H9 (cell line): ENCODE measurements at regions not wholly inside any gene's neighbourhood (a gene's known extent, or its start where the extent isn't known, plus 50 kb on each side); places are given as distances from the start of the nearest gene placed in this dataset.

Experiments used
- DNase-seq: peaks from one replicate; pipeline ENCODE4 v3.0.0-alpha.2; 2017
- H2AFZ ChIP-seq: one replicate; pipeline ENCODE4 v1.6.1; 2013; ENCODE audit warnings: mild to moderate bottlenecking, low read length, control low read depth, moderate library complexity
- H2AK5ac ChIP-seq: 2 replicates; pipeline ENCODE4 v1.6.1; 2013; ENCODE audit warnings: low read length, control low read depth, mixed read lengths; ENCODE audit not compliant: insufficient read length
- H2BK120ac ChIP-seq: one replicate; pipeline ENCODE4 v1.6.1; 2013; ENCODE audit warnings: low read depth, mild to moderate bottlenecking, low read length, control low read depth, inconsistent platforms; ENCODE audit not compliant: poor library complexity, severe bottlenecking
- H2BK12ac ChIP-seq: 2 replicates; pipeline ENCODE4 v1.6.1; 2013; ENCODE audit warnings: low read length, control low read depth, mixed read lengths, low read depth; ENCODE audit not compliant: insufficient read length
- H2BK15ac ChIP-seq: 2 replicates; pipeline ENCODE4 v1.6.1; 2013; ENCODE audit warnings: low read depth, low read length, control low read depth
- H2BK20ac ChIP-seq: one replicate; pipeline ENCODE4 v1.6.1; 2013; ENCODE audit warnings: low read depth, mild to moderate bottlenecking, low read length, control low read depth, inconsistent platforms; ENCODE audit not compliant: poor library complexity, severe bottlenecking
- H2BK5ac ChIP-seq: 2 replicates; pipeline ENCODE4 v1.6.1; 2013; ENCODE audit warnings: low read length, control low read depth, mixed read lengths; ENCODE audit not compliant: insufficient read length
- H3K14ac ChIP-seq: 2 replicates; pipeline ENCODE4 v1.6.1; 2013; ENCODE audit warnings: low read length, control low read depth; ENCODE audit not compliant: insufficient read depth
- H3K18ac ChIP-seq: 2 replicates; pipeline ENCODE4 v1.6.1; 2013; ENCODE audit warnings: low read depth, mild to moderate bottlenecking, mixed read lengths, low read length, control low read depth; ENCODE audit not compliant: insufficient read length
- H3K23ac ChIP-seq: 2 replicates; pipeline ENCODE4 v1.6.1; 2013; ENCODE audit warnings: low read length, control low read depth, mixed read lengths, low read depth; ENCODE audit not compliant: insufficient read length
- H3K23me2 ChIP-seq: 2 replicates; pipeline ENCODE4 v1.6.1; 2013; ENCODE audit warnings: low read depth, mild to moderate bottlenecking, mixed read lengths, low read length, control low read depth; ENCODE audit not compliant: insufficient read length, poor library complexity, severe bottlenecking
- H3K27ac ChIP-seq: 2 replicates; pipeline ENCODE4 v1.5.1; 2013; ENCODE audit warnings: low read length, control low read depth, mixed read lengths, low read depth; ENCODE audit not compliant: insufficient read length
- H3K27me3 ChIP-seq: 2 replicates; pipeline ENCODE4 v1.6.1; 2013; ENCODE audit warnings: low read length, control low read depth, inconsistent platforms; ENCODE audit not compliant: insufficient read depth
- H3K4ac ChIP-seq: 2 replicates; pipeline ENCODE4 v1.6.1; 2013; ENCODE audit warnings: low read depth, mild to moderate bottlenecking, control low read depth, inconsistent platforms, low read length, moderate library complexity
- H3K4me1 ChIP-seq: 2 replicates; pipeline ENCODE4 v1.6.1; 2013; ENCODE audit warnings: low read length, control low read depth, inconsistent platforms; ENCODE audit not compliant: insufficient read depth
- H3K4me2 ChIP-seq: 2 replicates; pipeline ENCODE4 v1.6.1; 2013; ENCODE audit warnings: low read length, control low read depth, mixed read lengths; ENCODE audit not compliant: insufficient read length, insufficient read depth
- H3K56ac ChIP-seq: 2 replicates; pipeline ENCODE4 v1.6.1; 2013; ENCODE audit warnings: low read depth, mild to moderate bottlenecking, mixed read lengths, low read length, control low read depth; ENCODE audit not compliant: insufficient read length
- H3K79me1 ChIP-seq: 2 replicates; pipeline ENCODE4 v1.6.1; 2013; ENCODE audit warnings: low read depth, mild to moderate bottlenecking, moderate library complexity, low read length, control low read depth, inconsistent platforms; ENCODE audit not compliant: insufficient read depth, poor library complexity, severe bottlenecking
- H3K79me2 ChIP-seq: 2 replicates; pipeline ENCODE4 v1.6.1; 2013; ENCODE audit warnings: low read length, control low read depth, inconsistent platforms; ENCODE audit not compliant: insufficient read depth
- H3K9ac ChIP-seq: 2 replicates; pipeline ENCODE4 v1.6.1; 2013; ENCODE audit warnings: low read length, control low read depth, mixed read lengths; ENCODE audit not compliant: insufficient read length; ENCODE audit errors: extremely low read depth
- H3K9me3 ChIP-seq: one replicate; pipeline ENCODE4 v1.6.1; 2013; ENCODE audit warnings: low read depth, low read length, inconsistent platforms; ENCODE audit not compliant: control insufficient read depth
- H3T11ph ChIP-seq: one replicate; pipeline ENCODE4 v1.6.1; 2013; ENCODE audit warnings: mild to moderate bottlenecking, low read length, control low read depth, inconsistent platforms
- H4K20me1 ChIP-seq: one replicate; pipeline ENCODE4 v1.6.1; 2013; ENCODE audit not compliant: control insufficient read depth, insufficient read length, insufficient read depth
- H4K5ac ChIP-seq: 2 replicates; pipeline ENCODE4 v1.6.1; 2013; ENCODE audit warnings: low read depth, mild to moderate bottlenecking, mixed read lengths, low read length, control low read depth; ENCODE audit not compliant: insufficient read length
- H4K8ac ChIP-seq: replicated peaks from 2 replicates; pipeline ENCODE4 v1.6.1; 2013; ENCODE audit warnings: low read length, control low read depth, mixed read lengths, low read depth; ENCODE audit not compliant: insufficient read length
- H4K91ac ChIP-seq: 2 replicates; pipeline ENCODE4 v1.6.1; 2013; ENCODE audit warnings: low read depth, mild to moderate bottlenecking, moderate library complexity, mixed read lengths, low read length, control low read depth; ENCODE audit not compliant: insufficient read length
- H3K27ac Mint-ChIP-seq, 3 experiments: 2 replicates in 2 of 3; 3 replicates in 1 of 3; pipeline ENCODE4 v1.8.0; 2020 to 2021; ENCODE audit warnings: mixed read lengths in 3 of 3, mild to moderate bottlenecking in 1 of 3, moderate library complexity in 1 of 3
- H3K27me3 Mint-ChIP-seq: 2 replicates; pipeline ENCODE4 v1.8.0; 2021; ENCODE audit warnings: low read depth, mild to moderate bottlenecking, moderate library complexity, mixed read lengths
- H3K36me3 Mint-ChIP-seq, 3 experiments: 2 replicates in 2 of 3; 3 replicates in 1 of 3; pipeline ENCODE4 v1.8.0; 2020 to 2021; ENCODE audit warnings: low read depth in 3 of 3, mixed read lengths in 3 of 3; ENCODE audit not compliant: insufficient read depth in 1 of 3
- H3K4me1 Mint-ChIP-seq, 2 experiments: 2 replicates each; pipeline ENCODE4 v1.8.0; 2020; ENCODE audit warnings: mixed read lengths in 2 of 2
- H3K4me3 Mint-ChIP-seq, 2 experiments: 2 replicates in 1 of 2; 3 replicates in 1 of 2; pipeline ENCODE4 v1.8.0; 2020 to 2021; ENCODE audit warnings: mild to moderate bottlenecking in 2 of 2, mixed read lengths in 2 of 2, moderate library complexity in 1 of 2
- H3K9me3 Mint-ChIP-seq, 2 experiments: 2 replicates in 1 of 2; 3 replicates in 1 of 2; pipeline ENCODE4 v1.8.0; 2020; ENCODE audit warnings: mild to moderate bottlenecking in 2 of 2, mixed read lengths in 2 of 2, moderate library complexity in 1 of 2
- CTCF ChIP-seq: fragments of 200-600 bp; sonication (generic); conservative IDR thresholded peaks from 3 replicates; pipeline ENCODE4 v1.8.0; 2021; ENCODE audit warnings: antibody characterized with exemption, mild to moderate bottlenecking
- WGBS: extraction: QIAGEN DNeasy Blood & Tissue Kit; methylation state at CpG from one replicate; pipeline ENCODE4 v1.1.7; 2013; ENCODE audit warnings: missing lambda C conversion rate, low lambda C conversion rate, mixed read lengths; ENCODE audit not compliant: insufficient read length; ENCODE audit errors: extremely low coverage; 5-methylcytosine and 5-hydroxymethylcytosine counted together

- H3K27me3 Mint-ChIP-seq = peaks cover 22% of the 10 kb centered on the region
- Histone ChIP-seq H4K91ac (no peak overlapping the region), H3K27me3 (no peaks in the 10 kb centered on the region), H2BK120ac (no peak overlapping the region), H3K9me3 (no peaks in the 10 kb centered on the region), H3K79me1 (no peaks in the 10 kb centered on the region), H4K8ac (no peak overlapping the region), H4K20me1 (no peaks in the 10 kb centered on the region), H3K4ac (no peak overlapping the region), H3K23me2 (no peaks in the 10 kb centered on the region), H2BK12ac (no peak overlapping the region), H3T11ph (no peak overlapping the region), H3K4me1 (no peaks in the 10 kb centered on the region), H3K23ac (no peak overlapping the region), H3K14ac (no peak overlapping the region), H4K5ac (no peak overlapping the region), H3K79me2 (no peaks in the 10 kb centered on the region), H3K27ac (no peak overlapping the region), H3K4me2 (no peak overlapping the region), H3K56ac (no peak overlapping the region), H3K18ac (no peak overlapping the region), H2BK20ac (no peak overlapping the region), H2BK15ac (no peak overlapping the region), H3K9ac (no peak overlapping the region), H2AFZ (no peak overlapping the region), H2AK5ac (no peak overlapping the region), H2BK5ac (no peak overlapping the region)
- H3K27ac Mint-ChIP-seq = no peak overlapping the region
- no peak overlapping the region for H3K4me3 Mint-ChIP-seq
- H3K36me3 Mint-ChIP-seq = peaks cover 0 to 4% (median 0%) of the 10 kb centered on the region in 3 experiments; a peak in 1 of 7 replicates
- no peak for TF ChIP-seq CTCF
- DNase-seq = no peak
- H3K4me1 Mint-ChIP-seq = no peaks in the 10 kb centered on the region
- peaks cover 3 to 4% of the 10 kb centered on the region in 2 experiments; a peak in 3 of 5 replicates for H3K9me3 Mint-ChIP-seq
- no CpG with 5 or more reads among the region's 1 CpG for whole genome bisulfite sequencing
Observed at GRCh38 chr20:40592941-40593340, 96.1 kb downstream of the MAFB start.
